Hepatocyte (in vitro differentiated cells): ENCODE measurements at regions not wholly inside any gene's neighbourhood (a gene's known extent, or its start where the extent isn't known, plus 50 kb on each side); places are given as distances from the start of the nearest gene placed in this dataset.

Experiments used
- DNase-seq: peaks from one replicate; pipeline ENCODE4 v3.0.0-alpha.2; 2016; ENCODE audit warnings: low spot score
- H2AFZ ChIP-seq: fragments of 200-600 bp; sonication (generic); 2 replicates; pipeline ENCODE4 v1.6.0; 2016; ENCODE audit warnings: antibody characterized with exemption, mild to moderate bottlenecking
- H3K27ac ChIP-seq: fragments of 200-600 bp; sonication (generic); 2 replicates; pipeline ENCODE4 v1.5.1; 2016; ENCODE audit warnings: mild to moderate bottlenecking
- H3K27me3 ChIP-seq: fragments of 200-600 bp; sonication (generic); 2 replicates; pipeline ENCODE4 v1.6.1; 2016
- H3K36me3 ChIP-seq: fragments of 200-600 bp; sonication (generic); replicated peaks from 2 replicates; pipeline ENCODE4 v1.5.1; 2016; ENCODE audit warnings: low read depth; ENCODE audit not compliant: insufficient read depth
- H3K4me1 ChIP-seq: fragments of 200-600 bp; sonication (generic); 2 replicates; pipeline ENCODE4 v1.5.1; 2016; ENCODE audit warnings: mild to moderate bottlenecking, moderate library complexity; ENCODE audit not compliant: insufficient read depth
- H3K4me2 ChIP-seq: fragments of 200-600 bp; sonication (generic); 2 replicates; pipeline ENCODE4 v1.6.0; 2016
- H3K4me3 ChIP-seq: fragments of 200-600 bp; sonication (generic); 2 replicates; pipeline ENCODE4 v1.5.1; 2016; ENCODE audit warnings: mild to moderate bottlenecking
- H3K79me2 ChIP-seq: fragments of 200-600 bp; sonication (generic); 2 replicates; pipeline ENCODE4 v1.6.0; 2017; ENCODE audit warnings: mild to moderate bottlenecking
- H3K9me2 ChIP-seq: fragments of 200-600 bp; sonication (generic); replicated peaks from 2 replicates; pipeline ENCODE4 v1.6.0; 2017; ENCODE audit warnings: mild to moderate bottlenecking; ENCODE audit not compliant: insufficient read depth
- H3K9me3 ChIP-seq: fragments of 200-600 bp; sonication (generic); 2 replicates; pipeline ENCODE4 v1.5.1; 2016; ENCODE audit warnings: low read depth, mild to moderate bottlenecking
- H4K20me1 ChIP-seq: fragments of 200-600 bp; sonication (generic); 2 replicates; pipeline ENCODE4 v1.6.0; 2016; ENCODE audit warnings: mild to moderate bottlenecking; ENCODE audit not compliant: insufficient read depth, poor library complexity, severe bottlenecking
- EZH2 ChIP-seq: fragments of 200-600 bp; sonication (generic); IDR thresholded peaks from 2 replicates; pipeline ENCODE4 v1.6.1; 2016; ENCODE audit warnings: antibody characterized with exemption, mild to moderate bottlenecking, borderline replicate concordance
- EZH2phosphoT487 ChIP-seq: fragments of 200-600 bp; sonication (generic); IDR thresholded peaks from one replicate; pipeline ENCODE4 v1.6.1; 2018; ENCODE audit warnings: antibody characterized with exemption, mild to moderate bottlenecking, low read depth, moderate library complexity; ENCODE audit not compliant: unreplicated experiment, severe bottlenecking
- WGBS: methylation state at CpG from one replicate; pipeline ENCODE4 v1.1.6; 2016; ENCODE audit warnings: low lambda C conversion rate; ENCODE audit errors: missing lambda C conversion rate; 5-methylcytosine and 5-hydroxymethylcytosine counted together
- TF ChIP-seq, protein P1 (sequence below): fragments of 200-600 bp; sonication (generic); IDR thresholded peaks from 2 replicates; pipeline ENCODE4 v1.5.1; 2016; ENCODE audit warnings: antibody characterized with exemption, mild to moderate bottlenecking; ENCODE audit not compliant: poor library complexity

DNA sequence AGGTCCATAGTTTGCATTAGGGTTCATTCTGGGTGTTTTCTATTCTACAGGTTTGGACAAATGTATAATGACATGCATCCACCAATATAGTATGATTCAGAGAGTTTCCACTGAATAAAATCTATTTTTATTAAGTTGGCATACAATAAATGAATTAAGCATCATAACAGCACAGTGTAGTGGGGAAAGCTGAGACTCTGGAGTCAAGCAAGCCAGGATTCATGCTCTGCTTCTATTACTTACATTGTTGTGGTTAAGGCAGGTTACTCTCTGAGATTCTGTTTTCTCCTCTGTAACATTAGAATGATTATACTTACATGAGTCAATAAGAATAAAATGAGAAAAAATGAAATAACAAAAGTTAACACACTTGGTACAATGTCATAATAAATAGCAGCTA, 131.3 kb downstream of the SLC30A10 start:
- Histone ChIP-seq H3K4me3 (no peak overlapping the region), H3K79me2 (no peaks in the 10 kb centered on the region), H3K27me3 (no peaks in the 10 kb centered on the region), H3K4me2 (no peak overlapping the region), H2AFZ (no peak overlapping the region), H3K9me3 (no peaks in the 10 kb centered on the region), H3K9me2 (no peaks in the 10 kb centered on the region), H4K20me1 (no peaks in the 10 kb centered on the region), H3K36me3 (no peaks in the 10 kb centered on the region), H3K4me1 (no peaks in the 10 kb centered on the region), H3K27ac (no peak overlapping the region)
- no peak for TF ChIP-seq EZH2
- no peak for DNase-seq

GRCh38 chr1:219795363-219795917, 132.9 kb downstream of the SLC30A10 start:
- Histone ChIP-seq H3K4me2 (no peak overlapping the region), H4K20me1 (no peaks in the 10 kb centered on the region), H3K4me3 (no peak overlapping the region), H3K4me1 (no peaks in the 10 kb centered on the region), H3K27ac (no peak overlapping the region), H3K9me3 (no peaks in the 10 kb centered on the region), H2AFZ (no peak overlapping the region), H3K27me3 (no peaks in the 10 kb centered on the region), H3K36me3 (no peaks in the 10 kb centered on the region), H3K79me2 (no peaks in the 10 kb centered on the region), H3K9me2 (no peaks in the 10 kb centered on the region)
- TF ChIP-seq EZH2phosphoT487 (no peak), EZH2 (no peak)
- TF ChIP-seq, protein P1, sequence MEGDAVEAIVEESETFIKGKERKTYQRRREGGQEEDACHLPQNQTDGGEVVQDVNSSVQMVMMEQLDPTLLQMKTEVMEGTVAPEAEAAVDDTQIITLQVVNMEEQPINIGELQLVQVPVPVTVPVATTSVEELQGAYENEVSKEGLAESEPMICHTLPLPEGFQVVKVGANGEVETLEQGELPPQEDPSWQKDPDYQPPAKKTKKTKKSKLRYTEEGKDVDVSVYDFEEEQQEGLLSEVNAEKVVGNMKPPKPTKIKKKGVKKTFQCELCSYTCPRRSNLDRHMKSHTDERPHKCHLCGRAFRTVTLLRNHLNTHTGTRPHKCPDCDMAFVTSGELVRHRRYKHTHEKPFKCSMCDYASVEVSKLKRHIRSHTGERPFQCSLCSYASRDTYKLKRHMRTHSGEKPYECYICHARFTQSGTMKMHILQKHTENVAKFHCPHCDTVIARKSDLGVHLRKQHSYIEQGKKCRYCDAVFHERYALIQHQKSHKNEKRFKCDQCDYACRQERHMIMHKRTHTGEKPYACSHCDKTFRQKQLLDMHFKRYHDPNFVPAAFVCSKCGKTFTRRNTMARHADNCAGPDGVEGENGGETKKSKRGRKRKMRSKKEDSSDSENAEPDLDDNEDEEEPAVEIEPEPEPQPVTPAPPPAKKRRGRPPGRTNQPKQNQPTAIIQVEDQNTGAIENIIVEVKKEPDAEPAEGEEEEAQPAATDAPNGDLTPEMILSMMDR, result no peak
- 58% methylated on average over 9 of the region's 9 CpGs for WGBS
- no peak for DNase-seq

- Histone ChIP-seq H3K9me2 (no peaks in the 10 kb centered on the region), H3K4me2 (no peak overlapping the region), H3K4me1 (no peaks in the 10 kb centered on the region), H3K79me2 (no peaks in the 10 kb centered on the region), H3K27ac (no peak overlapping the region), H4K20me1 (no peaks in the 10 kb centered on the region), H3K9me3 (no peaks in the 10 kb centered on the region), H3K4me3 (no peak overlapping the region), H2AFZ (no peak overlapping the region), H3K27me3 (no peaks in the 10 kb centered on the region), H3K36me3 (no peaks in the 10 kb centered on the region)
- 97% methylated on average over 8 of the region's 8 CpGs for WGBS
- TF ChIP-seq, protein P1, result no peak
- no peak for TF ChIP-seq EZH2
- no peak for TF ChIP-seq EZH2phosphoT487
- DNase-seq, result no peak
These were observed 134.1 kb downstream of the SLC30A10 start for GRCh38 chr1:219794085-219794743.

DNA sequence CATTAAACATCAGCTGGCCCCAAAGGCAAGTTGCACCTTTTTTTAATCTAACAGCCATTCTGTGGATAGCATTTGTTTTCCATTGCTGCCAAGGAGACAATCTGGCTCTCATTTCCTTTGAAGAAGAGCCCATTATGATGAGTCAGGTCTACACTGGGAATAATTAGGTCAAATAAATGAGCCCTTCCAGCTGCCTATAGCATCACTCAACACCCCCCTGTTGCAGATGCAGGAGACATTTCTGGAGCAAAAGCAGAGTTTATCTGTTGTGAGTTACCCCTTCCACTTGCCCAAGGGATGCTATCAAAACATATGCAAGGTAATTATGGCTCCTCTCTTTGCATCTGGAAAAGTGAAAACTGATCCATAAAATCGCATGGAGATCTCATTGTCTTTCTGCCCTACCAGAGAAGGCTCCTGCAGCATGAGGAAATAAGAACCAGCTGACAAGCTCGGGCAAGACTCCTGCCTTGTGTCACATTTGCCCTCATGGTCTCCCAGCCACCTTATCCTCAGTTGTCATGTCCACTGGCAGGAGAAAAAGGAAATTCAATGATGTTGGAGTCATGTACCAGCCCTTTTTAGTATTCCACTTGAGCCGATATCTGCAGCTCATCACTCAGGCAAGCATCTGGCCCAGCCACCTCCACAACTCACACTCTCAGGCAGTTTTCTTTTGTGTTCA, 135.9 kb downstream of the SLC30A10 start:
- no peaks in the 10 kb centered on the region for H3K79me2 ChIP-seq
- no peaks in the 10 kb centered on the region for H4K20me1 ChIP-seq
- H3K4me2 ChIP-seq, result no peak overlapping the region
- no peak overlapping the region for H3K4me3 ChIP-seq
- no peak overlapping the region for H3K27ac ChIP-seq
- no peaks in the 10 kb centered on the region for H3K4me1 ChIP-seq
- no peaks in the 10 kb centered on the region for H3K27me3 ChIP-seq
- no peak overlapping the region for H2AFZ ChIP-seq
- no peaks in the 10 kb centered on the region for H3K36me3 ChIP-seq
- DNase-seq, result no peak
- H3K9me3 ChIP-seq, result no peaks in the 10 kb centered on the region
- H3K9me2 ChIP-seq, result no peaks in the 10 kb centered on the region
- WGBS, result 69% methylated on average over 3 of the region's 3 CpGs
- no peak for TF ChIP-seq EZH2phosphoT487
- TF ChIP-seq, protein P1, result no peak
- no peak for TF ChIP-seq EZH2
